ENCODE measurements at regions not wholly inside any gene's neighbourhood (a gene's known extent, or its start where the extent isn't known, plus 50 kb on each side); places are given as distances from the start of the nearest gene placed in this dataset.

DNA sequence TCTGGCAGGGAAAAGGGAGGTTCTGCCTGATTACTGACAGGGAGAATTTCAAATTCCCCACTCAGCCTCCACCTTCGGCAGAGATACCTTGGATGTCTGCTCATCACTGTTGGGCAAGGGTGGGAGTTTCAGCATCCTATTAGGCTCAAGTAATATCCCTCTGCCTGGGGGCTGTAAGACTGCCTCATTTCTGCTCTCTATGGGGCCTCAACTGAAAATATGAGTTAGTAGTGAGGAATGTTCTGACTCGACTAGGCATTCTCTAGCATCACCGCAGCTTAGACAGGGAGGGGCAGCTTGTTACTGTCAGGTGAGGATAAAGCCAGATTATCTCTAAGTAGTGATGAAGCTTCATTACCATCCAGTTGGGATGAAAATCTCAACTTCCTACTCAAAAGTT is 87.7 kb upstream of the LRP1B start:
- no peak for DNase-seq

DNA sequence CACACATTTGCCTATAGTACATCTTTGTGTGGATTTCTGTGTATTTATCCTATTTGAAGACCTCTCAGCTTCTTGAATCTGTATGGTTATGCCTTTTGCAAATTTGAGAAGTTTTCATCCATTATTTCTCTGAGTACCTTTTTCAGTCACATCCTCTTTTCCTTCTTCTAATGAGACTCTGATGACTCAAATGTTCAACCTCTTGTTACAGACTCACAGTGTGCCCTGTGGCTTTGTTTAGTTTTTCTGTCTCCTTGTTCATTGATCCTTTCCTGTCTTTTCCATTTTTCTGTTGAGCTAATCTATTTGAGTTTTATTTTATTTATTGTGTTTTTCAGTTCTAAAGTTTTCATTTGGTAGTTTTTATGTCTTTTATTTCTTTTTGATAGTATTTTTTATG is 87.0 kb upstream of the LRP1B start:
- no peak for DNase-seq

DNA sequence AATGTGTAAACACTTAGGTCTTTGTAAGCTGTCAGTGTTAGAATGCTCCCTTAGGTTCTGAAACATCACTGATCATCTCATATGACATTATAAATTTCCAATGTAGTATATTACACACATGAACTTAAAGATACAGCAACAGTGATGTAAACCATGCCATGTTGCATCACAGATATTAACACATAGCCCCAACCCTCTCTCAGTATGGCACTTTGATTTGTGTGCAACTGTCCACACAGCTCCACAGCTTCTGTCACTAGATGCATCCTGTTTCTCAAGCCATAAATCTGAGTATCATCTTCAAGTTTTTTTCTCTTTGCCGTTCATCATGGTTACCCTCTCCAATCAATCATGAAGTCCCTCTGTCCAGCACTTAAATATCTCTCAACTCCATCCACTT is 69.2 kb upstream of the LRP1B start:
- no peak for DNase-seq

DNA sequence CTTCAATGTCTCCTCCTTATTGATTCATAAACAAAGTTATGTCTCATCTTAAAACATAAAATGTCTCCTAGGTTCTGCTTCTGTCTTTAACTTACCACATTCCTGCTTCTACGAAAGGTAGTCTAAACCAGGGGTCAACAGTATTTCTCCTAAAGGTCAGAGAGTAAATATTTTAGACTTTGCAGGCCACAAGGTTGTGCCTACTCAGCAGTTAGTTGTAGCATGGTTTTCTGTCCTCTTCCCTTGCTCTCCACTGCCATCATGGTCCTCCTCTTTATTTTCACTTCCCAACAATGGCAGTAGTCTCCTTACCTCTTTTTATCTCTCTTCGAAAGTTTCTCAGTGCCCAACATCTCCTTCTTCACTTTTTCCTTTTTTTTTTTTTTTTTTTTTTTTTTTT is 68.3 kb upstream of the LRP1B start:
- no peak for DNase-seq

DNA sequence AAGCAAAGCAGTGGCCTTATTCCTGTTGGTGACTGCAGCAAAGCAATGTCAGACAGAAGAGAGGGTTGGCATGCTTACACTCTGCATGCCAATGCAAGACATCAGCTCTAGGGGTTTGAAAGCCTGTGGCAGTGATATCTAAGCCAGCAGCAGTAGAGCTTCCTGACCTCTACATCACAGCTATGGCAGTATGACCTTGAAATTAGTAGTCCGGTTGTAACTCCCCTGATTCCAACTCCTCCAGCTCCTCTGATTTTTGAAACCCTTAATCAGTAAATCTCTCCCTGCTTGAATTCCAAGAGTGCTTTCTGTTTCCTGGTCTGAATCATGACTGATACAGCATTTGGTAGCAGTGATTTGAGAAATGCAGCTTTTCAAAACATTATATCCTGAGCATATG is 60.0 kb upstream of the LRP1B start:
- no peak for DNase-seq

DNA sequence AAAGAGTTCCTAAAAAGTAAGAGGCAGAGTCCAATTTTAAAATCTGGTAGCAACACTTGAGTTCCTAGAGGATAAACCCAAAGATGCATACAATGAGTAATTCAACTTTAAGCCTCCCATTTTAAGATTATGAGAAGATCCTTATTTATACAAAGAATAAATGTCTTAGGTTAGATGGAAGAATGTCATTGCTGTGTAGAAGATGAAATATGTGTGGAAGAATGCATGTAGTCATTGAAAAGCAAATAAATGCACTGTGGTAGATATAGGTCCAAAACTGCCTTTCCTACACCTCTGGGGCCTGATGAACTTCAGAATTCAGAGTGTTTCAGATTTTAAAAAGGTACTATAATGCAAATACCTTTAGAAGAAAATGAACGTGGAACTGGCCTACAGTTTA is 58.7 kb upstream of the LRP1B start:
- DNase-seq = no peak

DNA sequence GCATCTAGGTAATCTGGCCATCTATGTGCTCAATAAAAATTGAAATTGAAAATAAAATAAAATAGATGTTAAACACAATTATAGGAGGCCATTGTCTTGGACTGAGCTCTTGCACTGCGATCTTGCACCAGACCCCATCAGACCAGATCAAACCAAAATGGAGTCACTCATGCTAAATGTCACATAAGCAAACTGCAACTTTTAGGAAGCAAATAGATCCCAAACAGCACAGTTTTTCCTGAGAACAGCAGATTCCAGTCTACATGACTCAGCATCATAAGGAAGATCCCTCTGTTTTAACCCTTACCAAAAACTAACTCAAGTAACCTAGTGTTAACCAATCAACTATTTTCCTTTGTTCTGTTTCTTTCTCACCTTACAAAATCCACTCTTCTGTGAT is 57.7 kb upstream of the LRP1B start:
- DNase-seq = no peak

DNA sequence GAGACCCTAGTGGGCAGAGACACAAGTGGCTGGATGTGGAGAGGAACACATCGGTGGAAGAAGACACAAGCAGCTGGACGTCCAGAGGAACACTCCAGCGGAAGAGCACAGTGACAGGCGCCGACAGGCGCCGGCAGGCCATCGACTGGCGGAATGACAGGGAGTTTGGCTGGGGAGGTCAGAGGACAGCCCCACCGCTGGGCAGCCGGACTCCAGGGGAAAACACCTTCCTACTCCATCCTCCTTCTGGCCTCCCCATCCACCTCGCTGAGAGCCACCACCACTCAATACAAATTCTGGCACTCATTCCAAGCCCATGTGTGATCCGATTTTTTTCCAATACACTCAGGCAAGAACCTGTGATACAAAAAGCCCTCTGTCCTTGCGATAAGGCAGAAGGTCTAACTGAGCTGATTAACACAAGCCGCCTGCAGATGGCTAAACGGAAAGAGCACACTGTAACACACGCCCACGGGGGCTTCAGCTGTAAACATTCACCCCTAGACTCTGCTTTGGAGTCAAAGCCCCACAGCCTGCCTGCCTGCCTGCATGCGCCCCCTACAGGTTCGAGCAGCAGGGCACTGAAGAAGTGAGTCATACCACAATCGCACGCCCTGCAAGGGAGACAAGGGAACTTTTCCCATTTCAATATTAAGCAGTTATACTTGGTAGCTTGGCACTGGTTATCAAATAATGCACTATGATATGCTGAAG is 50.2 kb upstream of the LRP1B start:
- peak; percentile 26 for DNase-seq

Data from RPMI8226 (cell line).